NOMO-1 treated with DMSO at 0.1 percent for 48 hours (cell line): ENCODE measurements at regions not wholly inside any gene's neighbourhood (a gene's known extent, or its start where the extent isn't known, plus 50 kb on each side); places are given as distances from the start of the nearest gene placed in this dataset.
A peak's percentile ranks its signal among the peaks of the same experiment; 100 is the strongest.

ENCODE experiments used
- DNase-seq: peaks from one replicate; lab custom pipeline; 2025; ENCODE audit not compliant: unreplicated experiment; lab: John Stamatoyannopoulos, UW

- DNase-seq, result peak; percentile 63
Observed at GRCh38 chr3:72593881-72594397, 254.3 kb downstream of the SHQ1 start.

- DNase-seq, result no peak
Observed at GRCh38 chr3:72591522-72592421, 256.5 kb downstream of the SHQ1 start.

- no peak for DNase-seq
Observed at GRCh38 chr3:72590732-72591221, 257.5 kb downstream of the SHQ1 start.

- no peak for DNase-seq
Observed at GRCh38 chr3:72587282-72587681, 261.0 kb downstream of the SHQ1 start.

GRCh38 chr3:72586694-72587093 lies 261.6 kb downstream of the SHQ1 start:
- DNase-seq, result no peak

GRCh38 chr3:72585966-72586365 lies 262.3 kb downstream of the SHQ1 start:
- DNase-seq, result no peak

GRCh38 chr3:72584262-72584661 lies 264.0 kb downstream of the SHQ1 start:
- no peak for DNase-seq

- no peak for DNase-seq
Observed at GRCh38 chr3:72582963-72583362, 265.3 kb downstream of the SHQ1 start.

GRCh38 chr3:72582211-72582878 lies 265.9 kb downstream of the SHQ1 start:
- no peak for DNase-seq

- no peak for DNase-seq
Observed at GRCh38 chr3:72580900-72581299, 267.3 kb downstream of the SHQ1 start.

GRCh38 chr3:72580246-72580756 lies 267.9 kb downstream of the SHQ1 start:
- DNase-seq, result no peak

GRCh38 chr3:72579581-72580245 lies 268.5 kb downstream of the SHQ1 start:
- DNase-seq, result no peak

GRCh38 chr3:72579191-72579580 lies 269.1 kb downstream of the SHQ1 start:
- DNase-seq, result no peak

- no peak for DNase-seq
Observed at GRCh38 chr3:72577190-72577589, 271.1 kb downstream of the SHQ1 start.

- no peak for DNase-seq
Observed at GRCh38 chr3:72576563-72576962, 271.7 kb downstream of the SHQ1 start.

- no peak for DNase-seq
Observed at GRCh38 chr3:72574144-72574543, 274.1 kb downstream of the SHQ1 start.

GRCh38 chr3:72573051-72573450 lies 275.2 kb downstream of the SHQ1 start:
- DNase-seq, result no peak

- no peak for DNase-seq
Observed at GRCh38 chr3:72572489-72573007, 275.7 kb downstream of the SHQ1 start.

GRCh38 chr3:72571638-72572114 lies 276.6 kb downstream of the SHQ1 start:
- no peak for DNase-seq

- no peak for DNase-seq
Observed at GRCh38 chr3:72571052-72571451, 277.2 kb downstream of the SHQ1 start.
